ENCODE measurements at regions not wholly inside any gene's neighbourhood (a gene's known extent, or its start where the extent isn't known, plus 50 kb on each side); places are given as distances from the start of the nearest gene placed in this dataset.

DNA sequence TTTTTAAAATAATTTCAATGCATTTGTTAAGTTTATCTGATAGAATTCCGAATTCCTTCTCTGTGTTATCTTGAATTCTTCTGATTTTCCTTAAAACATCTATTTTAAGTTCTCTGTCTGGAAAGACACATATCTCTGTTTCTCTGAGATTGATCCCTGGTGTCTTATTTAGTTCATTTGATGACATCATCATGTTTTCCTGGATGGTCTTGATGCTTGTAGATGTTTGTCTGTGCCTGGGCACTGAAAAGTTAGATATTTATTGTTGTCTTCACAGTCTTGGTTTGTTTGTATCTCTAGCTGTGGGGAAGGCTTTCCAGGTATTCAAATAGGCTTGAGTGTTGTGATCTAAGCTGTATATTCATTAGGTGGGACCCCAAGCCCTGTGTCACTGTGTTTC lies 1028.8 kb downstream of the GLUD2 start:
- Histone ChIP-seq H3K9me3 (ENCODE audit: control insufficient read depth, insufficient read depth, low read length) (no peaks in the 10 kb centered on the region), H3K27me3 (ENCODE audit: control insufficient read depth, low read length) (no peaks in the 10 kb centered on the region), H3K4me3 (ENCODE audit: low read length) (no peak overlapping the region), H3K4me1 (ENCODE audit: control insufficient read depth, low read length) (no peaks in the 10 kb centered on the region), H3K27ac (ENCODE audit: low read depth, low read length) (no peak overlapping the region), H3F3A (ENCODE audit: control insufficient read depth, insufficient read depth) (no peaks in the 10 kb centered on the region), H3K79me2 (ENCODE audit: control insufficient read depth, low read length) (no peaks in the 10 kb centered on the region), H4K20me1 (ENCODE audit: control insufficient read depth, insufficient read depth, low read depth, low read length) (no peaks in the 10 kb centered on the region), H3K4me2 (ENCODE audit: low read length) (no peak overlapping the region), H3K36me3 (ENCODE audit: control insufficient read depth, low read length) (no peaks in the 10 kb centered on the region), H3K9me2 (replicated peaks; ENCODE audit: control insufficient read depth, low read length) (no peaks in the 10 kb centered on the region)
- no peak for TF ChIP-seq CTCF (IDR thresholded peaks at IDR 0.05; ENCODE audit: low read depth, low read length, poor library complexity, severe bottlenecking)
- no peak for TF ChIP-seq EZH2phosphoT487 (IDR thresholded peaks at IDR 0.05; ENCODE audit: borderline replicate concordance, low read length)

DNA sequence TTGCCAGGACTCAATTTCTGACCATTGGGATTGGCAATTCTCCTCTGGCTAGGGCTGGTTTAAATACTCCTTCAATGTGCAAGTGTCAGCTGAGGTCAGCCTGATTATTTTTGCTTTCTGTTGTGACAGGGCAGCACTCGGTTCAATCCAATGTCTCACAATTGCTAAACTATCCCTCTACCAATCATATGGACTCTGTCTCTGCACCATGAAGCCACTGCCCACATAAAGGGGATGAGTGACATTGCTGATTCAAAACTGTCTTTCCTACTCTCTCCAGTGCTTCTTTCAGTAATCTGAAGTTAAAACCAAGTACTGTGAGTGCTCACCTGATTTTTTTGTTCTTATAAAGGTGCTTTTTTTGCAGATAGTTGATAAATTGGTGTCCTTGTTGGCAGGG lies 1030.7 kb downstream of the GLUD2 start:
- Histone ChIP-seq H3K4me3 (ENCODE audit: low read length) (no peak overlapping the region), H3F3A (ENCODE audit: control insufficient read depth, insufficient read depth) (no peaks in the 10 kb centered on the region), H4K20me1 (ENCODE audit: control insufficient read depth, insufficient read depth, low read depth, low read length) (no peaks in the 10 kb centered on the region), H3K79me2 (ENCODE audit: control insufficient read depth, low read length) (no peaks in the 10 kb centered on the region), H3K4me1 (ENCODE audit: control insufficient read depth, low read length) (no peaks in the 10 kb centered on the region), H3K27me3 (ENCODE audit: control insufficient read depth, low read length) (no peaks in the 10 kb centered on the region), H3K9me3 (ENCODE audit: control insufficient read depth, insufficient read depth, low read length) (no peaks in the 10 kb centered on the region), H3K27ac (ENCODE audit: low read depth, low read length) (no peak overlapping the region), H3K4me2 (ENCODE audit: low read length) (no peak overlapping the region), H3K36me3 (ENCODE audit: control insufficient read depth, low read length) (no peaks in the 10 kb centered on the region), H3K9me2 (replicated peaks; ENCODE audit: control insufficient read depth, low read length) (no peaks in the 10 kb centered on the region)
- no peak for TF ChIP-seq CTCF (IDR thresholded peaks at IDR 0.05; ENCODE audit: low read depth, low read length, poor library complexity, severe bottlenecking)
- TF ChIP-seq EZH2phosphoT487 (IDR thresholded peaks at IDR 0.05; ENCODE audit: borderline replicate concordance, low read length): no peak

GRCh38 chrX:122087341-122087740 lies 1039.9 kb downstream of the GLUD2 start:
- H3K36me3 ChIP-seq (ENCODE audit: control insufficient read depth, low read length): no peaks in the 10 kb centered on the region
- no peak overlapping the region for H3K4me3 ChIP-seq (ENCODE audit: low read length)
- no peaks in the 10 kb centered on the region for H3K9me2 ChIP-seq (replicated peaks; ENCODE audit: control insufficient read depth, low read length)
- H4K20me1 ChIP-seq (ENCODE audit: control insufficient read depth, insufficient read depth, low read depth, low read length): no peaks in the 10 kb centered on the region
- H3F3A ChIP-seq (ENCODE audit: control insufficient read depth, insufficient read depth): no peaks in the 10 kb centered on the region
- no peak overlapping the region for H3K27ac ChIP-seq (ENCODE audit: low read depth, low read length)
- no peak for TF ChIP-seq EZH2phosphoT487 (IDR thresholded peaks at IDR 0.05; ENCODE audit: borderline replicate concordance, low read length)
- no peak for TF ChIP-seq CTCF (IDR thresholded peaks at IDR 0.05; ENCODE audit: low read depth, low read length, poor library complexity, severe bottlenecking)
- no peaks in the 10 kb centered on the region for H3K9me3 ChIP-seq (ENCODE audit: control insufficient read depth, insufficient read depth, low read length)
- no peaks in the 10 kb centered on the region for H3K27me3 ChIP-seq (ENCODE audit: control insufficient read depth, low read length)
- no peak overlapping the region for H3K4me2 ChIP-seq (ENCODE audit: low read length)
- no peaks in the 10 kb centered on the region for H3K4me1 ChIP-seq (ENCODE audit: control insufficient read depth, low read length)
- no peaks in the 10 kb centered on the region for H3K79me2 ChIP-seq (ENCODE audit: control insufficient read depth, low read length)

DNA sequence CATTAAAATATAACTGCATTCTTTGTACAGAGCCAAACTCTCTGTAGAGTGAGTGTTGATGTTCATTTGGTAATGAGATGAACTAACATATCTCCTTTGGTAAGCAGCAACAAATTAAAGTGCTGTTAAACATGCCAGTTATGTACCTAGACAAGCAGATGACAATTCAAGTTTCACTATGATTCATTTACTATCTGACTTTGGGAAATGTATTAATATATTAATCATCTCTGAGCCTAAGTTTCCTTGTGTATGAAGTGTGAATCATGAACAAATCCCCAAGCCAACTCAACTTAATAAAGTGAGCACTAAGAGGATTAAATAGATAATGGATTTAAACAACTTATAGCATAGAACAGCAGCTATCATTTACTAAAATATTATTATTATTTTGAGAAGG lies 1044.2 kb downstream of the GLUD2 start:
- Histone ChIP-seq H3K27me3 (ENCODE audit: control insufficient read depth, low read length) (no peaks in the 10 kb centered on the region), H3K4me3 (ENCODE audit: low read length) (no peak overlapping the region), H3K9me3 (ENCODE audit: control insufficient read depth, insufficient read depth, low read length) (no peaks in the 10 kb centered on the region), H3K9me2 (replicated peaks; ENCODE audit: control insufficient read depth, low read length) (no peaks in the 10 kb centered on the region), H3K4me1 (ENCODE audit: control insufficient read depth, low read length) (no peaks in the 10 kb centered on the region), H3K4me2 (ENCODE audit: low read length) (no peak overlapping the region), H3K27ac (ENCODE audit: low read depth, low read length) (no peak overlapping the region), H3K79me2 (ENCODE audit: control insufficient read depth, low read length) (no peaks in the 10 kb centered on the region), H3F3A (ENCODE audit: control insufficient read depth, insufficient read depth) (no peaks in the 10 kb centered on the region), H4K20me1 (ENCODE audit: control insufficient read depth, insufficient read depth, low read depth, low read length) (no peaks in the 10 kb centered on the region), H3K36me3 (ENCODE audit: control insufficient read depth, low read length) (no peaks in the 10 kb centered on the region)
- no peak for TF ChIP-seq EZH2phosphoT487 (IDR thresholded peaks at IDR 0.05; ENCODE audit: borderline replicate concordance, low read length)
- no peak for TF ChIP-seq CTCF (IDR thresholded peaks at IDR 0.05; ENCODE audit: low read depth, low read length, poor library complexity, severe bottlenecking)
